K562 (cell line): ENCODE measurements at regions not wholly inside any gene's neighbourhood (a gene's known extent, or its start where the extent isn't known, plus 50 kb on each side); places are given as distances from the start of the nearest gene placed in this dataset.
A peak's percentile ranks its signal among the peaks of the same experiment; 100 is the strongest.

Experiments used
- ASH1L ChIP-seq: fragments of 450-650 bp; IDR thresholded peaks from 2 replicates; pipeline ENCODE4 v1.6.1; 2018; ENCODE audit warnings: borderline replicate concordance, mild to moderate bottlenecking, low read depth; ENCODE audit not compliant: partially characterized antibody
- EP400 ChIP-seq: fragments of 450-650 bp; IDR thresholded peaks from 2 replicates; pipeline ENCODE4 v1.6.1; 2017; ENCODE audit warnings: antibody characterized with exemption, mild to moderate bottlenecking, moderate library complexity
- ETV6 ChIP-seq, 3 experiments: fragments of 150-350 bp in 1 of 3; sonication (generic) in 1 of 3; formaldehyde crosslinking in 1 of 3; IDR thresholded peaks; 2 replicates each; pipeline versions ENCODE4 v1.6.1 to v1.8.0; 2014 to 2022; ENCODE audit warnings: borderline replicate concordance in 2 of 3, low read depth in 2 of 3, antibody characterized with exemption in 1 of 3, low read length in 1 of 3, mild to moderate bottlenecking in 1 of 3, missing genetic modification reagents in 1 of 3
- EWSR1 ChIP-seq: fragments of 450-650 bp; IDR thresholded peaks from 2 replicates; pipeline ENCODE4 v1.6.1; 2018; ENCODE audit warnings: borderline replicate concordance, mild to moderate bottlenecking, low read depth, moderate library complexity; ENCODE audit not compliant: partially characterized antibody
- HOXB6 ChIP-seq: fragments of 250-450 bp; sonication (Bioruptor Pico); IDR thresholded peaks from 2 replicates; pipeline ENCODE4 v1.5.1; 2022; ENCODE audit warnings: mild to moderate bottlenecking, borderline replicate concordance
- HSF4 ChIP-seq: fragments of 250-450 bp; sonication (Bioruptor Pico); IDR thresholded peaks from 2 replicates; pipeline ENCODE4 v2.1.2; 2022; ENCODE audit warnings: mild to moderate bottlenecking, moderate library complexity, borderline replicate concordance
- MBD1 ChIP-seq: fragments of 250-450 bp; sonication (Bioruptor Pico); IDR thresholded peaks from 2 replicates; pipeline ENCODE4 v1.8.0; 2022; ENCODE audit warnings: inconsistent platforms
- MLX ChIP-seq, 2 experiments: fragments of 450-650 bp in 1 of 2; sonication (generic) in 1 of 2; formaldehyde crosslinking; conservative IDR thresholded peaks; 2 replicates each; pipeline versions ENCODE4 v1.4.0 to v1.8.1; 2020 to 2022; ENCODE audit warnings: mild to moderate bottlenecking in 1 of 2, missing genetic modification reagents in 1 of 2
- MTA1 ChIP-seq: fragments of 450-650 bp; IDR thresholded peaks from 2 replicates; pipeline ENCODE4 v1.6.1; 2017; ENCODE audit warnings: borderline replicate concordance
- PHB2 ChIP-seq: fragments of 450-650 bp; IDR thresholded peaks from 2 replicates; pipeline ENCODE4 v1.6.1; 2017; ENCODE audit warnings: low read depth
- RBM39 ChIP-seq: fragments of 200-400 bp; formaldehyde crosslinking; optimal IDR thresholded peaks from 2 replicates; pipeline ENCODE3; 2018; ENCODE audit warnings: low read depth, low read length
- SAFB2 ChIP-seq: fragments of 200-400 bp; formaldehyde crosslinking; IDR thresholded peaks from 2 replicates; pipeline ENCODE4 v1.6.1; 2018; ENCODE audit warnings: borderline replicate concordance, low read length, low read depth, moderate library complexity; ENCODE audit not compliant: severe bottlenecking
- STAT5B ChIP-seq: fragments of 250-450 bp; sonication (Bioruptor Pico); IDR thresholded peaks from 2 replicates; pipeline ENCODE4 v1.8.0; 2021; ENCODE audit warnings: mild to moderate bottlenecking, inconsistent platforms
- TFAM ChIP-seq: fragments of 250-450 bp; sonication (Bioruptor Pico); conservative IDR thresholded peaks from 2 replicates; pipeline ENCODE4 v1.5.0; 2021; ENCODE audit warnings: mild to moderate bottlenecking, moderate library complexity
- WHSC1 ChIP-seq: IDR thresholded peaks from one replicate; pipeline ENCODE4 v1.6.1; 2012; ENCODE audit warnings: low read length, control low read depth, inconsistent platforms
- ZHX1 ChIP-seq: fragments of 150-350 bp; conservative IDR thresholded peaks from 2 replicates; pipeline ENCODE4 v1.6.1; 2014; ENCODE audit warnings: low read length
- ZNF316 ChIP-seq: fragments of 450-650 bp; IDR thresholded peaks from 2 replicates; pipeline ENCODE4 v1.6.1; 2016
- ZNF384 ChIP-seq: IDR thresholded peaks from 2 replicates; pipeline ENCODE4 v1.6.1; 2012; ENCODE audit warnings: low read depth, low read length, improper control_type of control experiment
- ZNF408 ChIP-seq: fragments of 250-450 bp; sonication (Bioruptor Pico); IDR thresholded peaks from 2 replicates; pipeline ENCODE4 v1.4.0; 2020; ENCODE audit warnings: low read depth, mild to moderate bottlenecking, moderate library complexity
- ZNF511 ChIP-seq: sonication (generic); formaldehyde crosslinking; IDR thresholded peaks from 2 replicates; pipeline ENCODE4 v1.8.0; 2022; ENCODE audit warnings: mild to moderate bottlenecking, missing genetic modification reagents
- ZNF668 ChIP-seq: fragments of 250-450 bp; sonication (Bioruptor Pico); IDR thresholded peaks from 2 replicates; pipeline ENCODE4 v1.8.0; 2022; ENCODE audit warnings: mild to moderate bottlenecking, inconsistent platforms
- ZNF778 ChIP-seq: fragments of 450-650 bp; formaldehyde crosslinking; IDR thresholded peaks from 2 replicates; pipeline ENCODE4 v1.4.0; 2020; ENCODE audit warnings: mild to moderate bottlenecking, moderate library complexity

GRCh38 chr9:129476821-129477611, 143.9 kb downstream of the C9orf50 start (continued):
- TF ChIP-seq ZNF778 (CRISPR knock-in tag) (no peak), ZNF511 (CRISPR knock-in tag) (no peak), MTA1 (peak; percentile 39; the same call in 1 of the 2 replicates), ASH1L (no peak), ZNF408 (CRISPR knock-in tag) (no peak), MBD1 (CRISPR knock-in tag) (no peak), ZNF668 (no peak), MLX (CRISPR knock-in tag; conservative IDR thresholded peaks at IDR 0.05) (no peak), HOXB6 (CRISPR knock-in tag) (no peak), TFAM (CRISPR knock-in tag) (no peak), EP400 (peak; percentile 74), STAT5B (no peak), WHSC1 (no peak), HSF4 (CRISPR knock-in tag) (no peak), ZNF316 (peak; percentile 100), ZHX1 (no peak), EWSR1 (no peak), PHB2 (no peak), ZNF384 (no peak), ETV6 (IDR thresholded peaks at IDR 0.05; ENCODE audit: borderline replicate concordance in 1 of 2, low read depth in 2 of 2, low read length in 1 of 2) (no peak), ETV6 (CRISPR knock-in tag; IDR thresholded peaks at IDR 0.05; ENCODE audit: borderline replicate concordance) (no peak), SAFB2 (no peak), RBM39 (no peak)
